Kidney (tissue), 13 donors: ENCODE measurements at regions not wholly inside any gene's neighbourhood (a gene's known extent, or its start where the extent isn't known, plus 50 kb on each side); places are given as distances from the start of the nearest gene placed in this dataset.
A peak's percentile ranks its signal among the peaks of the same experiment; 100 is the strongest.

ENCODE experiments used
- DNase-seq, 5 donors: peaks; one replicate each; pipeline ENCODE4 v3.0.0-alpha.2; 2013 to 2020
- FAIRE-seq: peaks from 2 replicates; lab custom pipeline; 2012; peaks lifted over from hg19 to GRCh38; lab: Jason Lieb, UNC
- H3K27ac ChIP-seq, 2 donors: one replicate each; pipeline ENCODE4 v1.7.0; 2013; ENCODE audit warnings: low read depth in 2 of 2, low read length in 2 of 2, inconsistent platforms in 1 of 2
- H3K27me3 ChIP-seq: one replicate; pipeline ENCODE4 v1.7.1; 2013; ENCODE audit warnings: low read length, inconsistent platforms; ENCODE audit not compliant: control insufficient read depth, insufficient read depth
- H3K36me3 ChIP-seq, 3 donors: one replicate each; pipeline versions ENCODE4 v1.7.0 to v1.7.1; 2013; ENCODE audit warnings: low read length in 3 of 3, control low read depth in 1 of 3, inconsistent platforms in 1 of 3; ENCODE audit not compliant: insufficient read depth in 3 of 3, control insufficient read depth in 2 of 3
- H3K4me1 ChIP-seq, 3 donors: one replicate each; pipeline versions ENCODE4 v1.7.0 to v1.7.1; 2013; ENCODE audit warnings: low read length in 3 of 3, inconsistent platforms in 1 of 3, low read depth in 1 of 3; ENCODE audit not compliant: control insufficient read depth in 2 of 3, insufficient read depth in 2 of 3
- H3K4me3 ChIP-seq, 3 donors: one replicate each; pipeline versions ENCODE4 v1.7.0 to v1.8.1; 2013; ENCODE audit warnings: low read length in 3 of 3, control low read depth in 1 of 3, inconsistent platforms in 1 of 3
- H3K9ac ChIP-seq, 3 donors: one replicate each; pipeline versions ENCODE4 v1.7.0 to v1.7.1; 2013; ENCODE audit warnings: low read length in 3 of 3, control low read depth in 1 of 3, inconsistent platforms in 1 of 3
- H3K9me3 ChIP-seq, 3 donors: one replicate each; pipeline versions ENCODE4 v1.7.0 to v1.7.1; 2013; ENCODE audit warnings: low read length in 3 of 3, control low read depth in 1 of 3, inconsistent platforms in 1 of 3; ENCODE audit not compliant: control insufficient read depth in 2 of 3, insufficient read depth in 1 of 3
- CTCF ChIP-seq: IDR thresholded peaks from 3 replicates; pipeline ENCODE4 v1.5.1; 2012; ENCODE audit warnings: mild to moderate bottlenecking, moderate library complexity, borderline replicate concordance; ENCODE audit not compliant: insufficient read depth; ENCODE audit errors: extremely low read depth
- intact Hi-C: fragments of 100-400 bp; cut with DNase I; formaldehyde crosslinking; loops from one replicate; pipeline ENCODE4 v1.11.1; 2022
- donor health status: control.
- donor health status: control.
- donor health status: control.
- donor health status: control.
- donor health status: control.
- donor health status: DM: yes; HTN: yes; CAD: no.
- donor health status: Normal renal cell carcinoma (clear cell type).

GRCh38 chr1:198024336-198024735, 107.2 kb downstream of the LHX9 start:
- Histone ChIP-seq H3K9me3 (peaks cover 0 to 6% (median 0%) of the 10 kb centered on the region in 3 donors), H3K36me3 (no peaks in the 10 kb centered on the region), H3K9ac (no peak overlapping the region), H3K27me3 (no peaks in the 10 kb centered on the region), H3K4me1 (no peaks in the 10 kb centered on the region), H3K4me3 (no peak overlapping the region), H3K27ac (no peak overlapping the region)
- FAIRE-seq = no peak
- intact Hi-C loops = no loop called here
- DNase-seq = no peak
- no peak for TF ChIP-seq CTCF

DNA sequence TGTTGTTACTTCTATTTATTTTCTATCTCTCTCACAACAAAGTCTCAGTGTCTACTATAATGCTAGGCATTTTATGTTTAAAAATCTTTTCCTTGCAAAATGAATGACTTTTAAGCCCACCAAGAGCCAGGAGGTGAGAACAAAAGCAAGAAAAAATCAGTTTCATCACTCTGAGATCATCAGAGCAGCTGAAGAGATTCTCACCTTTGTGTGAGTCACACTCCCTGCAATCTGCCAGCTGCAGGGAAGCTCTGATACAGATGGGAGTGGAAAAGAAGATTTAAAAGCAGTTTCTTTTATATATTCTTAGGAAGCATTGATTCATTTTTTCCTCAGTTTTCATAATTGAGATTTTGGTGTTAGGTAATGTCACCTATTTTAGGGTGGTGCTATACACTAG, 107.6 kb downstream of the LHX9 start:
- Histone ChIP-seq H3K9me3 (peaks cover 0 to 6% (median 0%) of the 10 kb centered on the region in 3 donors), H3K9ac (no peak overlapping the region), H3K27me3 (no peaks in the 10 kb centered on the region), H3K27ac (no peak overlapping the region), H3K4me3 (no peak overlapping the region), H3K36me3 (no peaks in the 10 kb centered on the region), H3K4me1 (no peaks in the 10 kb centered on the region)
- FAIRE-seq (no peak), DNase-seq (no peak)
- intact Hi-C loops = no loop called here
- TF ChIP-seq CTCF = no peak

DNA sequence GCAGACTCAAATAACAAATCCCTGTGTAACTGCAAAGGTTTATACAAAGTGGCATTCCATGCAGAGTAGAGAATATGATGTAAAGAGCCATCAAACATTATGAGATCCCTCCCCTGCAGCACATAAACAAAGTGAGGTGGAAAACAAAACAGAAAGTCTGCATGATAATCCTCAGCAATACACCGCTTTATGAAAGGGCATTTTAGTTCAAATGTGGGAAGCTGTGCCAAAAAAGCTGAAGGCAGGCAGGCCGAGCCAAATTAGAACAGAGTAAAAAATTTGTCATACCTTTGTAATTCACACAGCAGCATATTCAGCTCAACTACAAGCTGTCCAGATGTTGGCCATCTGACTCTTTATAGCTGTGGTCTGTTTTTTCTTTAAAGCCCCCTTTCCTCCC, 113.5 kb downstream of the LHX9 start:
- FAIRE-seq = no peak
- DNase-seq = peak in 1 of 5 donors; percentile 7

More for the DNA sequence above, 113.5 kb downstream of the LHX9 start:
- Histone ChIP-seq H3K27me3 (no peaks in the 10 kb centered on the region), H3K4me3 (no peak overlapping the region), H3K4me1 (no peaks in the 10 kb centered on the region), H3K9me3 (no peaks in the 10 kb centered on the region), H3K27ac (no peak overlapping the region), H3K9ac (no peak overlapping the region), H3K36me3 (no peaks in the 10 kb centered on the region)
- TF ChIP-seq CTCF = no peak
- intact Hi-C loops = no loop called here
